HG03342 (cell line): ENCODE measurements at regions not wholly inside any gene's neighbourhood (a gene's known extent, or its start where the extent isn't known, plus 50 kb on each side); places are given as distances from the start of the nearest gene placed in this dataset.
"Not testable (repeated sequence)": the region's sequence is repeated elsewhere in the genome, so short reads cannot be mapped to it uniquely, and the experiment has no call there.

Experiments used
- ATAC-seq: cut with Tn5 transposase; IDR thresholded peaks from one replicate; pipeline ENCODE4 v1.9.1; 2021; ENCODE audit warnings: mild to moderate bottlenecking, moderate library complexity; ENCODE audit not compliant: unreplicated experiment

GRCh38 chrX:1062351-1062750 is 150.1 kb downstream of the CRLF2 start:
- ATAC-seq = no peak

- no peak for ATAC-seq
These were observed 151.9 kb downstream of the CRLF2 start for GRCh38 chrX:1060562-1060960.

GRCh38 chrX:1059576-1060561 is 152.6 kb downstream of the CRLF2 start:
- no peak for ATAC-seq

- ATAC-seq = not testable (repeated sequence)
These were observed 158.8 kb downstream of the CRLF2 start for GRCh38 chrX:1053600-1053999.

GRCh38 chrX:1053072-1053471 is 159.4 kb downstream of the CRLF2 start:
- no peak for ATAC-seq

GRCh38 chrX:1052021-1052420 is 160.4 kb downstream of the CRLF2 start:
- ATAC-seq = no peak

GRCh38 chrX:1051421-1051820 is 161.0 kb downstream of the CRLF2 start:
- ATAC-seq = no peak

- no peak for ATAC-seq
These were observed 166.7 kb downstream of the CRLF2 start for GRCh38 chrX:1045680-1046314.

GRCh38 chrX:1041091-1041490 is 171.4 kb downstream of the CRLF2 start:
- ATAC-seq = no peak

GRCh38 chrX:1035931-1036330 is 176.5 kb downstream of the CRLF2 start:
- not testable (repeated sequence) for ATAC-seq

- no peak for ATAC-seq
These were observed 177.2 kb downstream of the CRLF2 start for GRCh38 chrX:1035206-1035605.

- no peak for ATAC-seq
These were observed 177.7 kb downstream of the CRLF2 start for GRCh38 chrX:1034717-1035116.

GRCh38 chrX:1031521-1032430 is 180.7 kb downstream of the CRLF2 start:
- no peak for ATAC-seq

- ATAC-seq = no peak
These were observed 183.0 kb downstream of the CRLF2 start for GRCh38 chrX:1029494-1029893.

GRCh38 chrX:1027680-1028079 is 184.8 kb downstream of the CRLF2 start:
- ATAC-seq = no peak

GRCh38 chrX:1027133-1027532 is 185.3 kb downstream of the CRLF2 start:
- ATAC-seq = no peak

- ATAC-seq = no peak
These were observed 186.0 kb downstream of the CRLF2 start for GRCh38 chrX:1026263-1027015.

GRCh38 chrX:1025413-1025812 is 187.0 kb downstream of the CRLF2 start:
- ATAC-seq = no peak

GRCh38 chrX:1023676-1024075 is 188.8 kb downstream of the CRLF2 start:
- ATAC-seq = no peak

GRCh38 chrX:1021314-1021993 is 191.0 kb downstream of the CRLF2 start:
- not testable (repeated sequence) for ATAC-seq
